Tibial nerve (tissue), 4 donors: ENCODE measurements at regions not wholly inside any gene's neighbourhood (a gene's known extent, or its start where the extent isn't known, plus 50 kb on each side); places are given as distances from the start of the nearest gene placed in this dataset.

Experiments used
- DNase-seq, 2 donors: peaks; one replicate each; pipeline ENCODE4 v3.0.0-alpha.2; 2019; ENCODE audit warnings: low spot score in 2 of 2
- H3K27ac ChIP-seq, 4 donors: fragments of 200-600 bp; sonication (generic) in 3 of 4; one replicate each; pipeline ENCODE4 v1.5.1; 2017 to 2019; ENCODE audit warnings: mild to moderate bottlenecking in 1 of 4
- H3K27me3 ChIP-seq, 2 donors: fragments of 200-600 bp; sonication (generic) in 1 of 2; one replicate each; pipeline versions ENCODE4 v1.5.1 to v1.6.0; 2017 to 2019
- H3K36me3 ChIP-seq, 3 donors: fragments of 200-600 bp; sonication (generic); one replicate each; pipeline ENCODE4 v1.5.1; 2018 to 2019
- H3K4me1 ChIP-seq, 4 donors: fragments of 200-600 bp; sonication (generic) in 3 of 4; one replicate each; pipeline ENCODE4 v1.5.1; 2017 to 2019
- H3K4me3 ChIP-seq, 4 donors: fragments of 200-600 bp; sonication (generic) in 3 of 4; one replicate each; pipeline ENCODE4 v1.5.1; 2017 to 2019; ENCODE audit warnings: mild to moderate bottlenecking in 1 of 4, moderate library complexity in 1 of 4
- H3K9me3 ChIP-seq, 4 donors: fragments of 200-600 bp; sonication (generic) in 3 of 4; one replicate each; pipeline ENCODE4 v1.5.1; 2017 to 2019
- EP300 ChIP-seq, 2 donors: sonication (generic); formaldehyde crosslinking; IDR thresholded peaks; one replicate each; pipeline ENCODE4 v1.6.1; 2017; ENCODE audit warnings: antibody characterized with exemption in 2 of 2, mild to moderate bottlenecking in 1 of 2
- POLR2A ChIP-seq, 2 donors: fragments of 450-650 bp; IDR thresholded peaks; one replicate each; pipeline ENCODE4 v1.6.1; 2017; ENCODE audit warnings: antibody characterized with exemption in 2 of 2, mild to moderate bottlenecking in 2 of 2, moderate library complexity in 2 of 2
- WGBS, 2 donors: methylation state at CpG; one replicate each; pipeline ENCODE4 v1.1.5; 2018; 5-methylcytosine and 5-hydroxymethylcytosine counted together
- TF ChIP-seq, protein P1 (sequence below), 5 experiments: fragments of 200-600 bp in 3 of 5; fragments of 450-650 bp in 2 of 5; sonication (generic) in 3 of 5; IDR thresholded peaks; one replicate each; pipeline ENCODE4 v1.5.1; 2016 to 2019; ENCODE audit warnings: antibody characterized with exemption in 5 of 5, mild to moderate bottlenecking in 3 of 5, moderate library complexity in 2 of 5

DNA sequence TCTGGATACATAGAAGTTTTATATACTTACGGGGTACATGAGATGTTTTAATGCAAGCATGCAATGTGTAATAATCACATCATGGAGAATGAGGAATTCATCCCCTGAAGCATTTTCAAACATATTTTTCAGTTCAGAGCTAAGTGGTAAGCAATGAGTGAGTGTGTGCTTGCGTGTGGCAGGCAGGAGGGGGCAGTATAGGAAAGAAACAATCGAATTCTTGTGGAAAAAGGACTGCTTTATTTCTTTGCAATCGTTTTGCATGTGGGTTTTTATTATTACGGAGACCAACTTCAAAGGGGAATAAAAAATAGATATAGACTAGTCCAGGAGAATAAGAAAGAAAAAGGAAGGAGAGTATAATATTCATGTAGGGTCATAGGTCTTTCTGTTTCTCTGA is 271.6 kb downstream of the CHL1 start:
- no peaks in the 10 kb centered on the region for H3K36me3 ChIP-seq
- H3K27me3 ChIP-seq, result no peaks in the 10 kb centered on the region
- no peak for TF ChIP-seq EP300 (IDR thresholded peaks at IDR 0.05)
- TF ChIP-seq, protein P1, sequence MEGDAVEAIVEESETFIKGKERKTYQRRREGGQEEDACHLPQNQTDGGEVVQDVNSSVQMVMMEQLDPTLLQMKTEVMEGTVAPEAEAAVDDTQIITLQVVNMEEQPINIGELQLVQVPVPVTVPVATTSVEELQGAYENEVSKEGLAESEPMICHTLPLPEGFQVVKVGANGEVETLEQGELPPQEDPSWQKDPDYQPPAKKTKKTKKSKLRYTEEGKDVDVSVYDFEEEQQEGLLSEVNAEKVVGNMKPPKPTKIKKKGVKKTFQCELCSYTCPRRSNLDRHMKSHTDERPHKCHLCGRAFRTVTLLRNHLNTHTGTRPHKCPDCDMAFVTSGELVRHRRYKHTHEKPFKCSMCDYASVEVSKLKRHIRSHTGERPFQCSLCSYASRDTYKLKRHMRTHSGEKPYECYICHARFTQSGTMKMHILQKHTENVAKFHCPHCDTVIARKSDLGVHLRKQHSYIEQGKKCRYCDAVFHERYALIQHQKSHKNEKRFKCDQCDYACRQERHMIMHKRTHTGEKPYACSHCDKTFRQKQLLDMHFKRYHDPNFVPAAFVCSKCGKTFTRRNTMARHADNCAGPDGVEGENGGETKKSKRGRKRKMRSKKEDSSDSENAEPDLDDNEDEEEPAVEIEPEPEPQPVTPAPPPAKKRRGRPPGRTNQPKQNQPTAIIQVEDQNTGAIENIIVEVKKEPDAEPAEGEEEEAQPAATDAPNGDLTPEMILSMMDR (IDR thresholded peaks at IDR 0.05), result peak in 2 of 5 experiments; percentile 12 to 25
- TF ChIP-seq POLR2A (IDR thresholded peaks at IDR 0.05), result no peak
- no peak overlapping the region for H3K4me3 ChIP-seq
- H3K4me1 ChIP-seq, result no peaks in the 10 kb centered on the region
- peaks cover 0 to 7% (median 0%) of the 10 kb centered on the region in 4 donors for H3K9me3 ChIP-seq
- 29 to 36% methylated on average over 5 of the region's 5 CpGs for WGBS, 2 donors
- H3K27ac ChIP-seq, result no peak overlapping the region
- no peak for DNase-seq

DNA sequence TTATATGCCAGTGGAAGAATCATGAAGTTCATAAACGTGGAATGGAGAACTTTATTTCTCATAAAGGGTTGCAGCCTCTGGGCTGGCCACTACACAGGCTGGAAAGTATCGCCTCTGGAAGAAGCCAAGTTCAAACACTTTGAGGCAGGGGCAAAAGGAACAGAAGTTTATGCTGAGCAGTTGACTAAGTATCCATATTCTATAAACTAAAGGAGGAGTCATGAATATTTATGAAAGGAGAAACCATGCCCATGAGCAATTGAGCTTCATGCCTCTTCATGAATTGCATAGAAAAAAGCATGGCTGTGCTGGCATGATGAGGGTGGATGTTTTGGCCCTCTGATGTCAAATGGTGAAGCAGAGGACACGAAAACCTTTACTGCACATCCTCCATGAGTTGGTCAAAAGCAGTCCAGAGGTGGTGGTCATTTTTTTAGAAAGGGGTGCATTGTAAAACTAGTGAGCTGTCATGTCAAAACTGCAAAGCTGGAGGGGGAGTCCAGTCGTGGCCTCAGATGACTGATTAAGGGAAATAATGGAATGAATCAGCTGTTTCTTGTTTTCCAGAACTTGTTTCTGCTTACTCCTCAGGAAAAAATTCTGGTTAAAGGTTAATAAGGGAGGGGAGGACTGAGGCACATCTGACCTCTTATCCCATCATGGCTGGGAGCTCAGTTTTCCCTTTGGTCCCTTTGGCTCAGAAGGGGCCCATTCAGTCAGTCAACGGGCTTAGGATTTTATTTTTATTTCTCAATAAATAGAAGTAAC is 276.7 kb downstream of the CHL1 start:
- no peaks in the 10 kb centered on the region for H3K27me3 ChIP-seq
- DNase-seq, result no peak
- H3K4me3 ChIP-seq, result no peak overlapping the region
- H3K4me1 ChIP-seq, result no peaks in the 10 kb centered on the region
- H3K36me3 ChIP-seq, result no peaks in the 10 kb centered on the region
- H3K9me3 ChIP-seq, result peaks cover 0 to 7% (median 0%) of the 10 kb centered on the region in 4 donors
- no peak overlapping the region for H3K27ac ChIP-seq
- WGBS, 2 donors, result 62 to 65% methylated on average over 5 of the region's 5 CpGs
- TF ChIP-seq, protein P1 (IDR thresholded peaks at IDR 0.05), result no peak
- TF ChIP-seq EP300 (IDR thresholded peaks at IDR 0.05), result no peak
- TF ChIP-seq POLR2A (IDR thresholded peaks at IDR 0.05), result no peak

DNA sequence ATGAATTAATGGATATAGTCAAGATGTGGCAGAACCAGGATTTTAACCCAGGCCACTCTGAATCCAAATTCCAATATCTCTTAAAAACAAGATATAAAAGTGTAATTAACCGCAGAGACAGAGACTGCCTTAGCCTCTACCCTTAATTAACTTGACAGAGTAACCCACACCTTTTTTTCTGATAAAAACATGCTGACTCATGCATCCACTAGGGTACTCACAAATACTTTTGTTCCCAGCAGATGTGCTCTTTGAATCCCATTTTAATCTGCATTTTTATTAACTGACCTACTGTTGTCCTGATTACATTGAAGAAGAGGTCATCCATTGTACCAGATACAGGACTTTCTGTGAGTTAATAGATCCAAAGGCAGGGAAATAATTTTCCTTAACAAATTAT is 278.3 kb downstream of the CHL1 start:
- Histone ChIP-seq H3K27ac (no peak overlapping the region), H3K4me1 (no peaks in the 10 kb centered on the region), H3K27me3 (no peaks in the 10 kb centered on the region), H3K9me3 (peaks cover 0 to 15% (median 0%) of the 10 kb centered on the region in 4 donors), H3K4me3 (no peak overlapping the region), H3K36me3 (no peaks in the 10 kb centered on the region)
- TF ChIP-seq, protein P1 (IDR thresholded peaks at IDR 0.05), result no peak
- TF ChIP-seq EP300 (IDR thresholded peaks at IDR 0.05) (no peak), POLR2A (IDR thresholded peaks at IDR 0.05) (no peak)
- no peak for DNase-seq
- 83 to 86% methylated on average over 1 of the region's 1 CpG for WGBS, 2 donors

DNA sequence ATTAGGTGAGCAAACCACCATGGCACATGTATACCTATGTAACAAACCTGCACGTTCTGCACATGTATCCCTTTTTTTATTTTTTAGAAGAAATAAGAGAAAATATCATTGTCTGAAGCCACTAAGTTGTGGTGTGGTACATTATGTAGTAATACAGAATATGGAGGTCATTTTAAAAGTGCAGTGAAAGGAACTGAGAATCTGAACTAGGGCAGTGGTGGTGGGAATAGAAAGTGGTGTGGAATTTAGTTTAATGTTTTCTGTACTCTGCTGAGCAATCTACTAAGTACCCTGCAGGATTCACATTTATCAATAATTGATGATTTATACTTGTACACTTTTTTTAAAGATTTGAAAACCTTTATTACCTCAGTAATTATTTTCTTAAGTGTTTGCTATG is 283.5 kb downstream of the CHL1 start:
- H3K27me3 ChIP-seq, result no peaks in the 10 kb centered on the region
- 75 to 76% methylated on average over 1 of the region's 1 CpG for WGBS, 2 donors

DNA sequence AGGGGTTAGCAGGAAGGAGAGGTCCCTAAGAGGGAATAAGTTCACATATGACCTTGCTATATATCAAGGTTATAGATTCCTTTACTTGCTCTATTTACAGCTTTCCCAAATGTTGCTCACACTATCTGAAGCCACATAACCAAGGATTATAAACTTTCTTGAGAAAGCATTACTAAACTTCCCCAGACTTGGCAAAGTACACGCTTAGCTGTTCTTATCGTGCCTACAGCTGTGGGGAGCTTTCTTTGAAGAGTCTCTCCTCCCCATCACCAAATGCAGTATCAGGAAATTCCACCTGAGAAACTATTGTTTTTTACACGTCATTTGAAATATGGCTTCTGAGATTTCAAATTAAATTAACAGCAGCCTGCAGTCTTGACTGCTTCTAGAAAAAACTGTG is 284.5 kb downstream of the CHL1 start:
- no peak for TF ChIP-seq EP300 (IDR thresholded peaks at IDR 0.05)
- TF ChIP-seq POLR2A (IDR thresholded peaks at IDR 0.05), result no peak
- TF ChIP-seq, protein P1 (IDR thresholded peaks at IDR 0.05), result no peak
- DNase-seq, result no peak

More for the DNA sequence above, 283.5 kb downstream of the CHL1 start:
- H3K4me1 ChIP-seq, result peaks cover 0 to 11% (median 0%) of the 10 kb centered on the region in 4 donors
- H3K9me3 ChIP-seq, result peaks cover 0 to 8% (median 0%) of the 10 kb centered on the region in 4 donors
- H3K4me3 ChIP-seq, result no peak overlapping the region
- no peaks in the 10 kb centered on the region for H3K36me3 ChIP-seq
- H3K27ac ChIP-seq, result no peak overlapping the region
- no peak for DNase-seq
- TF ChIP-seq POLR2A (IDR thresholded peaks at IDR 0.05) (no peak), EP300 (IDR thresholded peaks at IDR 0.05) (no peak)
- TF ChIP-seq, protein P1 (IDR thresholded peaks at IDR 0.05), result no peak

More for the DNA sequence above, 284.5 kb downstream of the CHL1 start:
- 57 to 63% methylated on average over 3 of the region's 3 CpGs for WGBS, 2 donors
- no peak overlapping the region for H3K27ac ChIP-seq
- H3K9me3 ChIP-seq, result peaks cover 0 to 8% (median 0%) of the 10 kb centered on the region in 4 donors
- no peak overlapping the region for H3K4me3 ChIP-seq
- H3K27me3 ChIP-seq, result no peaks in the 10 kb centered on the region
- no peaks in the 10 kb centered on the region for H3K36me3 ChIP-seq
- peaks cover 0 to 11% (median 0%) of the 10 kb centered on the region in 4 donors for H3K4me1 ChIP-seq
